NCI-H526 (cell line): ENCODE measurements at regions not wholly inside any gene's neighbourhood (a gene's known extent, or its start where the extent isn't known, plus 50 kb on each side); places are given as distances from the start of the nearest gene placed in this dataset.

Source experiments
- DNase-seq, 2 experiments: peaks; one replicate each; lab custom pipeline; 2025; lab: John Stamatoyannopoulos, UW

- DNase-seq: no peak
Observed at GRCh38 chr11:128407962-128408361, 179.4 kb downstream of the ETS1 start.

- DNase-seq: no peak
Observed at GRCh38 chr11:128405714-128406662, 181.4 kb downstream of the ETS1 start.

- no peak for DNase-seq
Observed at GRCh38 chr11:128405112-128405511, 182.2 kb downstream of the ETS1 start.

GRCh38 chr11:128404437-128404836 lies 182.9 kb downstream of the ETS1 start:
- no peak for DNase-seq

GRCh38 chr11:128400382-128401203 lies 186.8 kb downstream of the ETS1 start:
- DNase-seq: no peak

- DNase-seq: peak; percentile 31 to 47
Observed at GRCh38 chr11:128399251-128400121, 187.9 kb downstream of the ETS1 start.

GRCh38 chr11:128398517-128399250 lies 188.7 kb downstream of the ETS1 start:
- no peak for DNase-seq

GRCh38 chr11:128397362-128397761 lies 190.0 kb downstream of the ETS1 start:
- DNase-seq: no peak

GRCh38 chr11:128394431-128395089 lies 192.8 kb downstream of the ETS1 start:
- DNase-seq: no peak

- no peak for DNase-seq
Observed at GRCh38 chr11:128392259-128392658, 195.1 kb downstream of the ETS1 start.

- DNase-seq: no peak
Observed at GRCh38 chr11:128391811-128392210, 195.5 kb downstream of the ETS1 start.

GRCh38 chr11:128390246-128390645 lies 197.1 kb downstream of the ETS1 start:
- DNase-seq: no peak

GRCh38 chr11:128389461-128389976 lies 197.8 kb downstream of the ETS1 start:
- no peak for DNase-seq

- no peak for DNase-seq
Observed at GRCh38 chr11:128388206-128388815, 199.0 kb downstream of the ETS1 start.

GRCh38 chr11:128379587-128380580 lies 207.5 kb downstream of the ETS1 start:
- DNase-seq: no peak

GRCh38 chr11:128375961-128376360 lies 211.4 kb downstream of the ETS1 start:
- DNase-seq: no peak

GRCh38 chr11:128374026-128374425 lies 213.3 kb downstream of the ETS1 start:
- no peak for DNase-seq

- DNase-seq: peak; percentile 39 to 41
Observed at GRCh38 chr11:128372977-128373376, 214.4 kb downstream of the ETS1 start.

GRCh38 chr11:128367573-128367972 lies 219.8 kb downstream of the ETS1 start:
- no peak for DNase-seq
